ENCODE measurements at regions not wholly inside any gene's neighbourhood (a gene's known extent, or its start where the extent isn't known, plus 50 kb on each side); places are given as distances from the start of the nearest gene placed in this dataset.

DNA sequence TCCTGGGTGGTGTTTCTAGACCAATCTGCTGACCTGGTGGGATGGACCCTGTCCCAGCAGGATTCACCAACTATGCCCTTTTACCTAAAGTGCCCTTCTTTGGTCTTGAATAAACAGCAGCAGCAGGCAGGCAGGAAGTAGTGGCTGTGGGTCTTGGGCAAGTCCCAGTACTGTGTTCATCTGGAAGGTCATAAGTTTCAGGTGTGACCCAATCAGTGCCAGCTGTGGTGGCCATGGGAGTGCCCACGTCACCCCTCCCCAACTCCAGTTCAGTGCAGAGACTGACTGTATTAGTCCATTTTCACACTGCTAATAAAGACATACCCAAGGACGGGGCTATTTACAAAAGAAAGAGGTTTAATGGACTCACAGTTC is 148.3 kb upstream of the SRD5A2 start:
- TF ChIP-seq, protein P1, sequence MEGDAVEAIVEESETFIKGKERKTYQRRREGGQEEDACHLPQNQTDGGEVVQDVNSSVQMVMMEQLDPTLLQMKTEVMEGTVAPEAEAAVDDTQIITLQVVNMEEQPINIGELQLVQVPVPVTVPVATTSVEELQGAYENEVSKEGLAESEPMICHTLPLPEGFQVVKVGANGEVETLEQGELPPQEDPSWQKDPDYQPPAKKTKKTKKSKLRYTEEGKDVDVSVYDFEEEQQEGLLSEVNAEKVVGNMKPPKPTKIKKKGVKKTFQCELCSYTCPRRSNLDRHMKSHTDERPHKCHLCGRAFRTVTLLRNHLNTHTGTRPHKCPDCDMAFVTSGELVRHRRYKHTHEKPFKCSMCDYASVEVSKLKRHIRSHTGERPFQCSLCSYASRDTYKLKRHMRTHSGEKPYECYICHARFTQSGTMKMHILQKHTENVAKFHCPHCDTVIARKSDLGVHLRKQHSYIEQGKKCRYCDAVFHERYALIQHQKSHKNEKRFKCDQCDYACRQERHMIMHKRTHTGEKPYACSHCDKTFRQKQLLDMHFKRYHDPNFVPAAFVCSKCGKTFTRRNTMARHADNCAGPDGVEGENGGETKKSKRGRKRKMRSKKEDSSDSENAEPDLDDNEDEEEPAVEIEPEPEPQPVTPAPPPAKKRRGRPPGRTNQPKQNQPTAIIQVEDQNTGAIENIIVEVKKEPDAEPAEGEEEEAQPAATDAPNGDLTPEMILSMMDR (IDR thresholded peaks at IDR 0.05), result no peak
- TF ChIP-seq POLR2A (IDR thresholded peaks at IDR 0.05), result no peak

All from esophagus squamous epithelium (tissue), 4 donors.